GM21381 (cell line): ENCODE measurements at regions not wholly inside any gene's neighbourhood (a gene's known extent, or its start where the extent isn't known, plus 50 kb on each side); places are given as distances from the start of the nearest gene placed in this dataset.
"Not testable (repeated sequence)": the region's sequence is repeated elsewhere in the genome, so short reads cannot be mapped to it uniquely, and the experiment has no call there.

Experiments
- ATAC-seq: cut with Tn5 transposase; IDR thresholded peaks from one replicate; pipeline ENCODE4 v1.9.1; 2021; ENCODE audit warnings: mild to moderate bottlenecking, moderate library complexity; ENCODE audit not compliant: unreplicated experiment

DNA sequence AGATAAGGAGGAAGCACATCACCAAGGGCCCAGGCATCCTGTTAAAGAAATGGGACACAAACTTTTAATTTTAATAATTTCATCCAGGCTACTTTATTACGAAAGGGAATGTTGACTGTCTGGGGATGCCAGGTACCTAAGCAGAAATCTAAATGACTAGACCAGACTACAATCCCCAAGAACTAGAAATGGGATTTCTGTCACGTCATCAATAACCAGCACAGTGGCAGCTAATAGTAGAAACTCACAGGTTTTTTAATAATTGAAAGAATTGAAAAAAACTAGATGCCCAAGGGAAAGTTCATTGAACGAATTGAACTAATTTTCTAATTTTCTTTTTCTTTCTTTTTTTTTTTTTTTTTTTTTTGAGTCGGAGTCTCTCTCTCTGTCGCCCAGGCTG is 789.3 kb downstream of the IGSF11 start:
- ATAC-seq = no peak

DNA sequence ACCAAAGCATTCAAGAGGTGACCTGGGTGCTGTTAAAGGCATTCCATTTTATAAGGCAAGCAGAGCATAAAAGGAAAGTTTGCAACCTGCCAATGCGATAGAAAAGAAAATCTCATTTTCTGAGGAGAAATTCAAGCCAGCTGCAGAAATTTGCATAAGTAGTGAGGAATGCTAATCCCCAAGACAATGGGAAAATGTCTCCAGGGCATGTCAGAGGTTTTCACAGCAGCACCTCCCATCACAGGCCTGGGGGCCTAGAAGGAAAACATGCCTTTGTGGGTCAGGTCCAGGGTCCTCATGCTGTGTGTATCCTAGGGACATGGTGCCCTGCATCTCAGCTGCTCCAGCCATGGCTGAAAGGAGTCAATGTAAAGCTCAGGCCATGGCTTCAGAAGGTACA is 775.8 kb downstream of the IGSF11 start:
- ATAC-seq = not testable (repeated sequence)

DNA sequence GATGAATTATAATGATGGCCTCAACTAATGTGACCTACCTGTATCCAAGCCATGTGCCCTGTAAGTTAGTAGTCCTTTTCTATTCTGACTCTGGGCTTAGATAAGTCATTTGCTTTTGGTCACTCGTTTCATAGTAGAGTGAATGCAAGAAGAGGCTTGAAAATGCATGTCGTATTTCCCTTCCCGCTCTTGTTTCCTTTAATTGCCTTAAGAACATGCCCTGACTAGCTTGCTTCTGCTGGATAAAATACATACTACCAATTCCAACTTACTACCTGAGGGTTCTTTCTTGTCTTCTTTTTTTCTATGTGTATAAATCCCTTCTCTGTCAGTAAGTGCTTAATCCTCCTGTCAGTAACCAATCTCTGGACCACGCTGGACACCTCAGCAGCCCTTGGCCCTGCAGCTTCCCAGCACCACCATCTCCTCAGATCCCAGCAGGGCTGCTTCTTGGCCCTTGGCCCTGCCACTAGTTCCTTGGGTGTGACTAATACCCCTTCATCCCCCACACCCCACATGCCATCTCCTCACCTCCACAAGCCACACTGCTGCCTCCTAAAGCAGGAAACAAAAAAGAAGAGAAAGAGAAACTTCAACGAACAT is 771.7 kb downstream of the IGSF11 start:
- no peak for ATAC-seq

DNA sequence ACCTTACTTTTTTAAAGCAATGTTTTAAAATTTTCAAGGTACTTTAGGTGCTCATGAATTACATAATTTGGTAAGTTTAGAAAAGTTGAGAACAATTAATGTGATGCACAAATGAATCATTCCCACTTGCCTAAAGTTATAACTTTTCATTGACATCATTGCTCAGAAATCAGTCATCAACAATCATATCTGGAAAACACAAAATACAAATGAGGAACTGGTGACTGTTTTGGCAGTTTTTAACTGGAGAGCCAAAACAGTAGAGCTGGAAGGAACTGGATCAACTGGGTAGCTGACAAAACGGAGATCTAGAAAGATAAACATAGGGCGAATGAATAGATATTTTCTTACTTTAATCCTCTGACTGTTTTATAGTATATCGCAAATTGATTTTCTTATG is 767.1 kb downstream of the IGSF11 start:
- no peak for ATAC-seq

DNA sequence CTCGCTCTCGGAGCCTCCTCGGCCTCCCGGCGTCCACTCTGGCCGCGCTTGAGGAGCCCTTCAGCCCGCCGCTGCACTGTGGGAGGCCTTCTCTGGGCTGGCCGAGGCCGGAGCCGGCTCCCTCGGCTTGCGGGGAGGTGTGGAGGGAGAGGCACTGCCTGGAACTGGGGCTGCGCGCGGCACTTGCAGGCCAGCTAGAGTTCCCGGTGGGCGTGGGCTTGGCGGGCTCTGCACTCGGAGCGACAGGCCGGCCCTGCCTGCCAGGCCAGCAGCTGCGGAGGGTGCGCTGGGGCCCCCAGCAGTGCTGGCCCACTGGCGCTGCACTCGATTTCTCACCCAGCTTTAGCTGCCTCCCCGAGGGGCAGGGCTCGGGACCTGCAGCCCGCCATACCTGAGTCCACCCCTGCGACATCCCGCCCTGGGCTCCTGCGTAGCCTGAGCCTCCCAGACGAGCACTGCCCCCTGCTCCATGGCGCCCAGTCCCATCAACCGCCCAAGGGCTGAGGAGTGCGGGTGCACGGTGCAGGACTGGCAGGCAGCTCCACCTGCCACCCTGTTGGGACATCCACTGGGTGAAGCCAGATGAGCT is 765.0 kb downstream of the IGSF11 start:
- ATAC-seq = no peak

DNA sequence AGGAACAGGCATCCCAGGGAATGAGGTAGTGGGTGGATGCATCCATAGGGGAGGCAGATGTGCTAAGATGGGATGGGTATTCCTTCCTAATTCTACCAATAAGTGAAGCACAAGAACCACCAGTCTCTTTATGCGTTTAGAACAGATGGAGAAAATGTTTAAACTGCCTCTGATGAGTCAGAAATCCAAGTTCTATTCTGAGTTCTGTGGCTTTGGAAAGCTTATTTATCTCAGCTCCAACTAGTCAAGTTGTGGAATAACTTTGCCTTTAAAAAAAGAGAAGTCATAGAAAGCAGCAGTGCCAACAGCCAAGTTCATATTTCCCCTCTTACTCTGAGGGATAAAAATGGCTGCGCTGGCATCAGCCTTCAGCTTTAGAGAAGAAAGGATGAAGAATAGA is 761.7 kb downstream of the IGSF11 start:
- no peak for ATAC-seq

DNA sequence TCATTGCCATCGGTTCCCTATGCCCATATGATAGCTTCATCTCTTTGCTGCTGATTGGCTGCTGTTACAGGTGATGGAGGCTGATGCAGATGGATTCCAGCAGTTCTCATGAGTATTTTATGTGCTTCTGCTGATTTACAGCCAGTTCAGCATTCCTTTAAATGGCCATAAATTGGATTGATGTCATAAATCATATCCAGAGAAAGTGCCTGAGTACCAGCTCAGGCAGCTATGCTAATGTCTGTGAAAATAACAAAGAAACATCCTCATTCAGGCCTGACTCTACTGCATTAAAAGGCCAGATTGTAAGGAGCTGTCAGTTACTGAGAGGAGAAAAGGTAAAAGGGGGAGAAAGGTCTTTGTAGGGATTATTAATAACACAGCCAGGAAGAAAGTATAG is 756.8 kb downstream of the IGSF11 start:
- no peak for ATAC-seq

DNA sequence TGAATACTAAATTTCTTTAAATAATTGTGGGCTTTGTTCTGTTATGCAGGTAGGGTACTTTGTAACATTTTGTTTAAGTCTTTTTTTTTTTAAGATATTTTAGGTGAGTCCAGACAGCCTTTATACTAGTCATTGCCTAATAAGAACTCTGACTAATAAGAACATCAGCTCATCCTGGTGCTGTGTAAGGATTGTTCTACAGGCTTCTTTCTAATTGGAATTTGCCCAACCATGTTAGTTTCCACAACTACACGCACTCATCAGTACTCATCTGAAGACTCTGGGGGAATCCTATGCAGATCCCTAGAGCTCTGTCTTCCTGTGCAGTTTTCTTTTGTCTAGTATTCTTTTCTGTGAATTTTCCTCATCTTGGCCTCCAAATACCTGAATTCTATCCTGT is 741.8 kb downstream of the IGSF11 start:
- no peak for ATAC-seq

DNA sequence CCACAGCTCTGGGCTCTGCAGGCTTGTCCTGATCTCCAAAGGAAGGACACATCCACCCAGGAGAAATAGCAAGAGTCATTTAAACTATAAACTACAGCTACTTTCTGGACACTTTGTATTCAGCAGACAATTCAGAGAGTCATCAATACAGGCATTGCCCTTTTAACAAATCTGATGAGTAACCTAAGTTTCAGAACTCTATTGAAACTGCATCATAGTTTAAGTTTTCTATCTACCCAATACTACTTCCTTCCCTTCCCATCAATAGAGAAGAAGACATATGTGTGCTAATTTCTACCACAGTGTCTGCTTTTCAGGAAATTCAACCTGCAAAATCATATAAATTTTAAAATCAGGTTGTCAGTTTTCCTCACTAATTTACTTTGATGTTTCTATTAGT is 736.5 kb downstream of the IGSF11 start:
- no peak for ATAC-seq

DNA sequence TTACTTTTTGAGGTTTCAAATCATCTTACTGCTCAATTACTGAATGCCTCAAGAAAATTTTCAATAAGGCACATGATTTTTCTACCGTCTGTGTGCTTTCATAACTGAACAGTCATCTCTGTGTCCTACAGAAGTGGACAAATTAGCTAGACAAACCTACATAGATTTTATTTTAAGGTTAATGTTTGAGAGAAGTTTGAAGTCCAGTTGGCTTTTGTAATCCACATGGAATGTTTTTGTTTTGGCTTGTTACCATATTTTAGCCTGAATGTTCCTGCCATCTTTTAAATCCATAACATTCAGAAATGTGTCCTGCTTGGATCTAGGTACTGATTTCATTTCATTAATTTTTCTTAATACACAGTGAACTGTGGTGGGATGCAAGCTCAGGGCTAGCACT is 730.1 kb downstream of the IGSF11 start:
- ATAC-seq = no peak

DNA sequence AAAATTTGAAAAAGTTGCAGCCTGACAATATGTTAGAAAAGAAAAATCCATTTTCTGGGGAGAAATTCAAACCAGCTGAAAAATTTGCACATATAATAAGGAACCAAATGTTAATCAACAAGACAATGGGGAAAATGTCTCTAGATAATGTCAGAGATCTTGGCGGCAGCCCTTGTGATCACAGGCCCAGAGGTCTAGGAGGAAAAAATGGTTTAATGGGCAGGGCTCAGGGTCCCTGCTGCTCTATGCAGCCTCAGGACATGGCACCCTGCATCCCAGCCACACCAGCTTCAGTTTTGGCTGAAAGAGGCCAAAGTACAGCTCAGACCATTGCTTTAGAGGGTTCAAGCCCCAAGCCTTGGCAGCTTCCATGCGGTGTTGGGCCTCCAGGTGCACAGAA is 701.9 kb downstream of the IGSF11 start:
- ATAC-seq = no peak

DNA sequence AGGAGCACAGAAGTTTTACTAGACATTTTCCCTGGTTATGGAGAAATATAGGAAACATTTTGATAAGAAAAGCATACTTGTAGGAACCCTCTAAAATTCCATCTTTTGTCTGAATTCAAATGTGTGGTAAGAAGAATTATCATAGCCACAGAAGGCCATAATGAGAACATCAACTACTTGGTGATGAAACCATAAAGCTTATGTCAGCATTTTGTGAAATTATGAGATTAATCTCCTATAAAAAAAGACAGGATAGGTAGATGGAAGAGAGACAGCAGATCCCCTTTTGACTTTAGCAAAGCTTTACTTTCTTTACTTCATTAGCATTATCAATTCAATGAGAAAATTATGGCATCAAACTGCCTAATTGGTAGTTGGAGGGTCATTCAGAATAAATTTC is 697.0 kb downstream of the IGSF11 start:
- ATAC-seq = no peak

DNA sequence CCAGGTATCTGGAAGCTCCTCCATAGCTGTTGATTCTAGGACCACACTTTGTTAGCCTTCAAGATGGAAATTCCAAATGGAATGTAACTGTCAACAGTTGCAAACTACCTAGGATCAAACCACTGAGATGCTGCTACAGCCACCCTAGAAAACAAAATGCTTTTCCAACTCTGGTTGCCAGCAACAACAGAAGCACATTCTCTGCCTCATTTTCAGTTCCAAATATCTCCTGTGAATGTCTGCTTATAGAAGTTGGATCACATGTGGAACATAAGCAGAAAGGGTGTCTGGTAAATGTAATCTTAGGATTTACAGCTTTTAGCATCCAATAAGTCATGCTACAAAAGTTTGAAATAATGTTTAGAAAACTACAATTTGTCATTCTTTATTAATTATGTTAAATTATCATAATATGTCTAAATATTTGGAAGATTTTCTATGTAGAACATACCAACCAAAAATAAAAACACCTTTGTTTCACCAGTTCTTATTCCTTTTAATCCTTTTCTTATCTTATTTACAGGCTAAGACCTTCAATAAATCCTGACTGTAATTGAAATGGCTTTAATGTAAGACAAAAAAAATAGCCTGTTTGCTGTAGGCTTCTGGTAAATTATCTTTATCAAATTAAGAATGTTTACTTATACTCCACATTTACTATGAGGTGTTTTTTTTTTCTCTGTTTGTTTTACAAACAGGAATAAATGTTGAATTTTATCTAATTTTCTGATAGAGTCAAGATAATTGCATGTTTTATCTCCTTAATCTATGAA is 687.1 kb downstream of the IGSF11 start:
- no peak for ATAC-seq

DNA sequence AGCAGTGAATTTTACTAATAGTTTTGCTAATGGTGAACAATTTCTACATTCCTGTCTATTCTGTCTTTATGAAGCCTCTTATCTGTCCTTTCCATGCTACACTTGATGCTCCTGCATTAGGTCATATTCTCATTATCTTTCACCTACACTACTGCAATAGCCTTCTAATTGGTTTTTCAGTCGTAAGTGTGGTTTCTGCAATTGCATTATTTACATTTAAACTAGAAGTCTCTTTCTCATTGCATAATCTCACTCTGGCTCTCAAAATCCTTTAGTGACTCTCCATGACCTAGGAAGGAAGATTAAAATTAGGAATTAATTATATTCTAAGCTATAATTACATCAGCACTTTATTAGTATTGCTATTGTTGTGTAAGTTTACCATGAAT is 686.5 kb downstream of the IGSF11 start:
- no peak for ATAC-seq

DNA sequence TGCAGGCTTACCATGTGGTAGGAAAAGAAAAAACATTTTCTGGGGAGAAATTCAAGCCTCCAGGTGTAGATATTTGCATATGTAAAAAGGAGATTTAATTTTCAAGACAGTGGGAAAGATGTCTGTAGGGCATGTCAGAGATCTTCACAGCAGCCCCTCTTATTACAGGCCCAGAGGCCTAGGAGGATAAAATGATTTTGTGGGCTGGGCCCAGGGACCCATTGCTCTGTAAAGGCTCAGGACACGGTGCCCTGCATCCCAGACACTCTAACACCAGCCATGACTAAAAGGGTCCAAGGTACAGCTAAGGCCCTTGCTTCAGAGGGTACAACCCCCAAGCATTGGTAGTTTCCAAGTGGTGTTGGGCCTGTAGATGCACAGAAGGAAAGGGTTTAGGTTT is 680.1 kb downstream of the IGSF11 start:
- no peak for ATAC-seq

DNA sequence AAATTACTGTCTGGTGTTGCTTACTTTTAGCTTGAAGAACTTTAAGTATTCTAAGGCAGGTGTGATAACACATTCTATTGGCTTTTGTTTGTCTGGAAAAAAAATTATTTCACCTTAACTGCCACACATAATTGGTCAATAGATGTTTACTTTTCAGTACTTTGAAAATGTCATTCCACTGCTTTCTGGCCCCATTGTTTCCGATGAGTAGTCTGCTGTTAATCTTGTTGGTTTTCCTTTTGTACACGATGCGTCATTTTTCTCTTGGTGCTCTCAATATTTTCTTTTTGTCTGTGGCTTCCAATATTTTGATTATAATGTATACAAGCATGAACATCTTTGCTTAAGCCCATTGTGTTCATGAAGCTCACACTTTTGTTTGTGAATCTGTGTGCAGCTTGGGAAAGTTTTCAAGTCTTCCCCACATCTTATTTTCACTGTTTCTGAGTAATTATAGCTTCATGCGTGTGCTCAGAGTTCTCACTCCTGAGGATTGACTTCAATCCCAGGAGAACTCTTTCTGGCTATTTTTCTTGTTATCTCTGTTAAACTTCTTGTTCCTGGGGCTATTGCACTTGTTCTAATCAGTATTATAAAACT is 664.7 kb downstream of the IGSF11 start:
- no peak for ATAC-seq

DNA sequence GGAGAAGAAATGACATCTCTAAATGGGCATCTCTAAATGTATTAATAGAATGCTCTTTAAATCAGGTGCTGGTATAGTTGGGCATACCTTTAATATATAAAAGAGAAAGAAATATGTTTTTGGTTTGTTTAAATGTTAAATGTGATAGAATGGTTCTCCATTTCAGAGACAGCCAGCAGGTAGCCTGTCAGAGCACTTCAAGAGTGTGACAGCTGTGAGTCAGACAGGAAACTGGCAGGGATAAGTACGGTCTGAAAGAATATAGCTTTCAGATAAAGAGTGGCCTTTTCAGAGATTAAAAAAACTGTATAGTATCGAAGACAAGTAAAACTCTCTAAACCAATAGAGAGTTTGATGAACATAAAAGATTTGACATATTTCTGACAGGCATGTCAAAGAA is 654.1 kb downstream of the IGSF11 start:
- ATAC-seq = no peak

DNA sequence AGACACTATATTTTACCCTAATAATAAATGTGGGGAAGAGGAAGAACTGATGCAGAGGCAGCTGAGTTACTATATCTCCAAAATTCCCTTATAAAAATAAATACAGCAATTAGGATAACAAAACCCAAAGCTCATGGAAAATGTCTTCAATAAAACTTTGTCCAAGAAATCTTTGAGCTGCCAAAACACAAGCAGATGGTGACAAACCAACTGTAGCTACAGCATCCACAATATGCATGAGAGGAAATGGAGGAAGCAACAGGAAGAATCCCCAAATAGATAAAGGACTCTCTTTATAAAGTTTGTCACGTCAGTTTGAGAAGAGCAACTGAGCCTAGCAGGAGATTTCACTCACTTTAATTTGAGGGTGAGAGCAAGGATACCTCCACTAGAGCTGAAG is 638.2 kb downstream of the IGSF11 start:
- ATAC-seq = no peak

DNA sequence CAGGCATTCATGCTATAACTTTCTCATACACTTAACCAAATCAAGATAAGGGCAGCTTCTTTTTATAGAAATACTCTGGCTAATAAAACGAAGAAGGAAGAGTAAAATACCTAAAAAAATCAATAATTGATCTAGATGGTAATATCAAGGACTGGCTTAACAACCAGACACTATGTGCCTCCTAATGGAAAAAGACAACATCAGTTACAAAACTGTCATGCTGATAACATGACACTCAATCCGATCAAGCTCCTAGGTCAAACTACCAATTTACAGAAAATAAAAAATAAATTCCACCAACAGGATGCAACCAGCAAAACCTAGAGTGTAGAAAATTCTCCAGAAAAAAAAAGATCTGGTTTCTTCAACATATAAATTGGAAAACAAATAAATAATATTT is 634.6 kb downstream of the IGSF11 start:
- ATAC-seq = no peak

DNA sequence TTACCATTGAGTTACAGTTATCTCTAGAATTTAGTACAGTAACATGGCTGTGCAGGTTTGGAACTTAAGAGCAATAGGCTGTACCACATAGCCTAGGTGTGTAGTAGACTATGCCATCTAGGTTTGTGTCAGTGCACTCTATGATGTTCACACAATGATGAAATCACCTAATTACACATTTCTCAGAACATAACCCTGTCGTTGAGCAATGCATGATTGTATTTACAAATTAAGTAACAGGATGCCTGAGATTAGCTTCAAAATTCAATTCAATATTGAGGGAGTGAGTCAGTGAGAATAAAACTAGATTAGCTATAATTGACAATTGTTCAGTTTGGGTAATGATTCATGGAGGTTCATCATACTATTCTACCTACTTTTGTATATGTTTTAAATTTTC is 633.8 kb downstream of the IGSF11 start:
- ATAC-seq = no peak

DNA sequence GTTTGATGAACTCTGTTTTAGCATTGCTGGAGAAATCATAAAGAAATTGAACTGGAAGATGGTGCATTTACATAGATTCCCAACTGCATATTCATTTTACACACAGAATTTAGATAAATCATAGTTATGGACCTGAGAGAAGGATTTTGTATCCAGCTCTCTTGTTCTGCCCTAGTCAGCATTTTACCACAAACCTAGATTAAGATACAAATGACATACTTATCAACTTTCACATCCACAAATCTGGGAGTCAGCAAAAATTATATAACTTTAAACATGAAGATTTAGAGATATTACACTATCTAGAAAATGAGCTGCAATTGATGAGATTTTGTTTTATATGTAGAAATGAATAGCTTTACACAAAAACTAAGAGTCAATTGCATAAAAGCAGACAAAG is 632.8 kb downstream of the IGSF11 start:
- ATAC-seq = no peak

DNA sequence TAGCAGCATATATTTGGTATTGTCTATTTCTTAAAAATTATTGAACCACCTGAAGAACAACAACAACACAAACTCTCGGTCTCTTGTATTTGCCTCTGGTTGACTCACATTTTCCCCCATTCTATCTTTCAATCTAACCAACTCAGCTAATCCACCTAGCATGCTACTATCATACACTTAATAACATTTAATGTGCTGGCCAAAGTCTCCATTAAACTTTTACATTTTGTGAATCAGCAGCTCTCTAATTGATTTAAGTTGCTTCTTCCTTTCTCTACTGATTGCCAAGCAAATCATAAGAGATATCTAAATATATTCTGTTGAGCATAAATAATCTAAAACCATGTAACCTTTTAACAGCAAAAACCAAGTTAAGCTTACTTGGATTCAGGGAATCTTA is 631.7 kb downstream of the IGSF11 start:
- no peak for ATAC-seq
